GM20000 (cell line): ENCODE measurements at regions not wholly inside any gene's neighbourhood (a gene's known extent, or its start where the extent isn't known, plus 50 kb on each side); places are given as distances from the start of the nearest gene placed in this dataset.

Experiments used
- DNase-seq: peaks from one replicate; pipeline ENCODE4 v3.0.0; 2012; ENCODE audit warnings: low spot score
- CTCF ChIP-seq: IDR thresholded peaks from 2 replicates; pipeline ENCODE4 v1.5.1; 2012; ENCODE audit warnings: mild to moderate bottlenecking, control low read depth; ENCODE audit errors: extremely low read depth, missing control alignments

GRCh38 chr9:106298997-106299396, 564.0 kb upstream of the ZNF462 start:
- DNase-seq: no peak

GRCh38 chr9:106304401-106304920, 558.5 kb upstream of the ZNF462 start:
- DNase-seq: no peak
- no peak for TF ChIP-seq CTCF

More at GRCh38 chr9:106298997-106299396, 564.0 kb upstream of the ZNF462 start:
- TF ChIP-seq CTCF: no peak

GRCh38 chr9:106305428-106306133, 557.4 kb upstream of the ZNF462 start:
- TF ChIP-seq CTCF: no peak
- no peak for DNase-seq

- TF ChIP-seq CTCF: no peak
- no peak for DNase-seq
These were observed 555.3 kb upstream of the ZNF462 start for GRCh38 chr9:106307670-106308069.

- DNase-seq: no peak
- no peak for TF ChIP-seq CTCF
These were observed 553.0 kb upstream of the ZNF462 start for GRCh38 chr9:106309925-106310324.

- no peak for TF ChIP-seq CTCF
- DNase-seq: no peak
These were observed 552.2 kb upstream of the ZNF462 start for GRCh38 chr9:106310782-106311181.

GRCh38 chr9:106312906-106313305, 550.1 kb upstream of the ZNF462 start:
- DNase-seq: no peak
- TF ChIP-seq CTCF: no peak
